ENCODE measurements at regions not wholly inside any gene's neighbourhood (a gene's known extent, or its start where the extent isn't known, plus 50 kb on each side); places are given as distances from the start of the nearest gene placed in this dataset.

- TF ChIP-seq SMARCA5 (IDR thresholded peaks at IDR 0.05) (no peak), ETV6 (IDR thresholded peaks at IDR 0.05; ENCODE audit: borderline replicate concordance in 1 of 2, low read depth in 2 of 2, low read length in 1 of 2) (no peak), ETV6 (CRISPR knock-in tag; IDR thresholded peaks at IDR 0.05; ENCODE audit: borderline replicate concordance) (no peak)
Measured at GRCh38 chr1:238018214-238018613, 127.5 kb upstream of the ZP4 start (continued).

GRCh38 chr1:238006779-238007178 lies 116.1 kb upstream of the ZP4 start:
- no peak overlapping the region for H3K9ac ChIP-seq (ENCODE audit: insufficient read depth in 1 of 2, low read depth in 2 of 2, low read length in 2 of 2)
- no peaks in the 10 kb centered on the region for H3K36me3 ChIP-seq (ENCODE audit: control insufficient read depth, insufficient read depth, low read length)
- H3K9me3 ChIP-seq (replicated peaks; ENCODE audit: control insufficient read depth, insufficient read depth, low read depth, low read length) = 0 out of 2 replicates have a peak, but pooled peaks cover 2% of the 10 kb centered on the region
- no peaks in the 10 kb centered on the region for H4K20me1 ChIP-seq (replicated peaks; ENCODE audit: control insufficient read depth, insufficient read depth, low read length)
- H3K27me3 ChIP-seq (ENCODE audit: control insufficient read depth in 2 of 2, insufficient read depth in 2 of 2, low read length in 2 of 2) = no peaks in the 10 kb centered on the region
- ChIA-PET POLR2A (no interaction called here), CTCF (ENCODE audit: low intra/inter-chr PET ratio) (no interaction called here)
- in situ Hi-C loops (cut with MboI) = no loop called here
- H3K4me3 ChIP-seq = no peak overlapping the region
- no peak for ATAC-seq
- H3K9me1 ChIP-seq (ENCODE audit: control insufficient read depth, insufficient read depth, low read length) = no peaks in the 10 kb centered on the region
- no peak overlapping the region for H2AFZ ChIP-seq (ENCODE audit: low read depth, low read length)
- no peak for DNase-seq (ENCODE audit: extremely low read depth in 1 of 4, low spot score in 3 of 4)
- H3K27ac ChIP-seq (ENCODE audit: extremely low read depth, low read depth, low read length) = no peak overlapping the region
- WGBS (ENCODE audit: insufficient coverage, low coverage, missing lambda C conversion rate) = 3% methylated on average over 4 of the region's 4 CpGs
- no peak for FAIRE-seq
- intact Hi-C loops (cut with micrococcal nuclease) = no loop called here
- H3K79me2 ChIP-seq (ENCODE audit: control insufficient read depth, insufficient read depth, low read length) = no peaks in the 10 kb centered on the region
- no peak overlapping the region for H3K4me2 ChIP-seq (ENCODE audit: insufficient read depth, low read length)
- no TSS peak for BruUV-seq (replicated peaks)
- TF ChIP-seq, protein P1, sequence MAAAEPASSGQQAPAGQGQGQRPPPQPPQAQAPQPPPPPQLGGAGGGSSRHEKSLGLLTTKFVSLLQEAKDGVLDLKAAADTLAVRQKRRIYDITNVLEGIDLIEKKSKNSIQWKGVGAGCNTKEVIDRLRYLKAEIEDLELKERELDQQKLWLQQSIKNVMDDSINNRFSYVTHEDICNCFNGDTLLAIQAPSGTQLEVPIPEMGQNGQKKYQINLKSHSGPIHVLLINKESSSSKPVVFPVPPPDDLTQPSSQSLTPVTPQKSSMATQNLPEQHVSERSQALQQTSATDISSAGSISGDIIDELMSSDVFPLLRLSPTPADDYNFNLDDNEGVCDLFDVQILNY (CRISPR knock-in tag; IDR thresholded peaks at IDR 0.05) = no peak
- TF ChIP-seq KHSRP (IDR thresholded peaks at IDR 0.05) = no peak
- TF ChIP-seq L3MBTL2 (IDR thresholded peaks at IDR 0.05) = no peak
- no peak for TF ChIP-seq TAL1 (IDR thresholded peaks at IDR 0.05)
- no peak for TF ChIP-seq RBM15 (IDR thresholded peaks at IDR 0.05; ENCODE audit: insufficient read depth, low read length)
- TF ChIP-seq RFX1 (IDR thresholded peaks at IDR 0.05) = no peak
- no peak for TF ChIP-seq MCM3 (IDR thresholded peaks at IDR 0.05)
- TF ChIP-seq TEAD2 (tag; IDR thresholded peaks at IDR 0.05) = no peak
- TF ChIP-seq, protein P2, sequence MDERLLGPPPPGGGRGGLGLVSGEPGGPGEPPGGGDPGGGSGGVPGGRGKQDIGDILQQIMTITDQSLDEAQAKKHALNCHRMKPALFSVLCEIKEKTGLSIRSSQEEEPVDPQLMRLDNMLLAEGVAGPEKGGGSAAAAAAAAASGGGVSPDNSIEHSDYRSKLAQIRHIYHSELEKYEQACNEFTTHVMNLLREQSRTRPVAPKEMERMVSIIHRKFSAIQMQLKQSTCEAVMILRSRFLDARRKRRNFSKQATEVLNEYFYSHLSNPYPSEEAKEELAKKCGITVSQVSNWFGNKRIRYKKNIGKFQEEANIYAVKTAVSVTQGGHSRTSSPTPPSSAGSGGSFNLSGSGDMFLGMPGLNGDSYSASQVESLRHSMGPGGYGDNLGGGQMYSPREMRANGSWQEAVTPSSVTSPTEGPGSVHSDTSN (CRISPR knock-in tag; IDR thresholded peaks at IDR 0.05; ENCODE audit: low read depth) = no peak
- TF ChIP-seq, protein P2 (tag; conservative IDR thresholded peaks at IDR 0.05; ENCODE audit: low read depth) = no peak
- TF ChIP-seq ATF6 (CRISPR knock-in tag; IDR thresholded peaks at IDR 0.05) = no peak
- no peak for TF ChIP-seq ZNF239 (CRISPR knock-in tag; IDR thresholded peaks at IDR 0.05)
- no peak for TF ChIP-seq MIER1 (IDR thresholded peaks at IDR 0.05; ENCODE audit: low read depth)
- no peak for TF ChIP-seq MYBL2 (IDR thresholded peaks at IDR 0.05; ENCODE audit: low read depth)
- TF ChIP-seq MYBL2 (CRISPR knock-in tag; IDR thresholded peaks at IDR 0.05; ENCODE audit: borderline replicate concordance) = no peak
- no peak for TF ChIP-seq CBX5 (IDR thresholded peaks at IDR 0.05; ENCODE audit: borderline replicate concordance, low read depth)
- H3K4me1 ChIP-seq (replicated peaks in 1 of 2; ENCODE audit: control insufficient read depth in 2 of 2, insufficient read depth in 2 of 2, low read length in 2 of 2) = no peaks in the 10 kb centered on the region

Data from K562 (cell line).